Activated T-cell treated with anti-CD3 and anti-CD28 coated beads for 24 hours (primary cell): ENCODE measurements at regions not wholly inside any gene's neighbourhood (a gene's known extent, or its start where the extent isn't known, plus 50 kb on each side); places are given as distances from the start of the nearest gene placed in this dataset.

Experiments
- DNase-seq: peaks from one replicate; pipeline ENCODE4 v3.0.0-alpha.2; 2020; ENCODE audit warnings: low read depth

DNA sequence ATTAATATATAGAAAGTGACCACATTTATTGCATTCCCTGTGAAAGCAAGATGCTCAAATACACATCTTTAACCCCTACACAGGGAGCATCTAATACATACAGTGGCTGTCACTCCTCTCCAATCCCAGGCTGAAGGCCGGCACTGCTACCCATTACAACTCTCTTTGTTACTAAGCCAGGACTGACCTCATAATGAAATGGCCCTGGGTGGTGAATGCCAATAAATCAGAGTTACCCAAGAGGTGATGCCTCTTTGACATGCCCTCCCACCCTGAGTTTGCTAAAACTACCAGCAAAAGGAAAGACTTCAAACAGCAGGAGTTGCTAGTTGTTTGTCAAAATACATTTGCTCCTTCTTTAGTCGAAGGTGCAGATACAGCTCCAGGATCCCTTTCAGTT, 214.2 kb downstream of the FOXA2 start:
- DNase-seq = no peak

- DNase-seq = no peak
These were observed 215.3 kb downstream of the FOXA2 start for GRCh38 chr20:22369100-22369499.

DNA sequence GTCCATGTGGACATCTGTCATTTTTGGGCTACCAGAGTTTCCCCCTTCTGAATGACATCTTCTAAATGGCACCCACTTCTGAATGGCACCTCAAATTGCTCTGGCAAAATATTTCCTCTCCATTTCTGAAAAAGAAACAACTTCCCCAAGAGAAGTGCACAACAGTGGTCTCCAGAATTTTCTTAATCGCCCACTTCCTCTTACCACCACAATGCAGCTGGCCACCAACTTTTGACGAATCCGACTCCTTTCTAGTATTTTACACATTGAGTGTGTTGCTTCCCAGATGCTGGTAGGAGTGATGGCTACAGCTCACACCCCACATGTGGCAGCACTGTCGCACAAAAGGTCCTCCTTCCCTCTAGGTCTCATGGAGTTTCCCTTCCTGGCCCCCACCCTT, 216.1 kb downstream of the FOXA2 start:
- DNase-seq = no peak

DNA sequence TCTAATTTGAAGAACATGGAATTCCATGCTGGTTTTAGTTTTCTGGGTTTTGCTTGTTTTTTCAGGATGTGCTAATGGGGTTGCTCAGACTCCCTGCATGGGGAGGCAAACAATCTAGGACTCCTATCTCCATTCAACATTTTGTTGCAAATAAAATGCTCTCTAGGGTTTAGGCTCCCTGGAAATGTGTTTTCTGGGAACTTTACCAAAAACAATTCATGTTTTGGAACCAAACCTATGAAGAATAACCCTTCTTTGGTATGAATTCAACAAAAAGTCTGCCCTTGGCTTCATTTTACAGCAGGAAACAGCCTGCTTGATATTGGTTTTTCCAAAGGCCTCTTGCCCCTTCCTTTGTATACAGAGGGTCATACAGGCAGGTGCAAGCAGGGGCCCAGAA, 217.7 kb downstream of the FOXA2 start:
- no peak for DNase-seq

GRCh38 chr20:22354647-22355046, 229.7 kb downstream of the FOXA2 start:
- DNase-seq = no peak

DNA sequence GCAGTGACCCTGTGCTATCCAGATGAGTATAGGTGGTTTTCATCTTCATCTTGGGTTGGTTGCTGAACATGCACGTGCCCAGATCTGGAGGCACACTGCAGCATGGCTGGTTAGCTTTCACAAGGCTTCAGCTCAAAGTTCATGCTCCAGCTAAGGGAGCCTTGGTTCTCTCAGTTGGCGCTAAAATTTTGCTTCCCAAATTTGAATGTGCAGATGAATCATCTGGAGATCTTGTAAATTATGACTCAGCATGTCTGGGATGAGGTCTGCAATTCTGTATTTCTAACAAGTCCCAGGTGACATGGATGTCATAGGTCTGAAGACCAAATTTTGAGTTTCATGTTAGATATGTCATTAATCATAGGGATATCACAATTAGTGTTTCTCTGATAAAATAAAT, 230.8 kb downstream of the FOXA2 start:
- DNase-seq = no peak

DNA sequence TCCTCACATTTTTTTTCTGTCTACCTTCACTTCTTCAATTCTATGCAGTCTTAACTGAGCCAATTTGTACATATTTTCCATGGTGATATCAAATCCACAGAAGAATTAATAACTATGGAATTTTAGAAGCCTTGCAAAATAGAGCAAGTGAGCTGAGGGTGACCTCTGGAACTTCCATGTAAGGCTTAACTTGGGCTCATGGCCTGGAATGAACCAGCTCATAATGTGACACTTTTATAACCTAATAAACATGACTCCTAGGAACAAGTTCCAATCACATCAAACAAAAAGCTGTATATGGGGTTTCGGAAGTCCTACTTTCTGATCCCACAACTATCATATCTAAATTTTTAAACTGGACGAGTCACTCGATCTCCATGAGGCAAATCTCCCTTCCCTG, 232.4 kb downstream of the FOXA2 start:
- DNase-seq = no peak

- DNase-seq = no peak
These were observed 233.7 kb downstream of the FOXA2 start for GRCh38 chr20:22350624-22351023.

GRCh38 chr20:22348010-22348409, 236.4 kb downstream of the FOXA2 start:
- no peak for DNase-seq

GRCh38 chr20:22346716-22347115, 237.7 kb downstream of the FOXA2 start:
- DNase-seq = no peak

DNA sequence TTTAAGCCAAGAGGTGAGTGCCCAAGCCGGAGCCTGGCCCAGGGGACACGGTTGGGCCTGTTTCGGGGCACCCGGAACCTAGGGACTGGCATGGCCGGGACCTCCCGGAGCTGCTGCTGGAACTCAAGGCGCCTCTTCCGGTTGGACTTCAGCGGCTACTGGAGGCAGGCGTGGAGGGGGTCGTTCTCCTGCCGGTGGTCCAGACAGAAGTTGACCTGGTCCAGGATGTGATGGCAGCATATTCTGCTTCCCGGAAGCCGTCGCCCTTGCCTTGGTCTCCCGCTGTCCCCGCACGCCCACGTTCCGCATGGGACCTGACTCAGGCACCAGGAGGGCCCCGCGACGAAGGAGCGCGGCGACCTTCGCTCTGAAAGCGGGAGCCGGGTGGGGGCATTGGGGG, 240.8 kb downstream of the FOXA2 start:
- no peak for DNase-seq

GRCh38 chr20:22342410-22342809, 242.0 kb downstream of the FOXA2 start:
- no peak for DNase-seq

- no peak for DNase-seq
These were observed 242.9 kb downstream of the FOXA2 start for GRCh38 chr20:22341508-22341907.

DNA sequence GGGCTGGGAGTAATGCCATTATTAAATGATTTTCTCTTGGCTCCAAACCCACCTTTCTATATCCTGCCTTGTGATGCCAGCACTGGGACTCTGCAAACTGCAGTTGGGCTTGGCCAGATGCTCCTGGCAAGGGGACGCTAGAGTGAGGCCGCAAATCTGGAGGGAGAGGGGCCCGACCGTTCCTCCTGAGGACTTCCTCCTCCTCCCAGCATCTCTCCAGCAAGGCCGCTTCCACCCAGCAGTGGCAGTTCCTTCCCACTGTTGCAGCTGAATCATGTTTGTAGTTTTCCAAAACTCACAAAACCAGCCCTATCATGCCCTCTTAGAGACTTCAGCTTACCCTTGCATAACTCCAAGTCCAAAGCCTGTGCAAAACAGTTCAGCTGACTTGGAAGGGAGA, 244.4 kb downstream of the FOXA2 start:
- DNase-seq = no peak

GRCh38 chr20:22339091-22339881, 245.1 kb downstream of the FOXA2 start:
- DNase-seq = no peak

GRCh38 chr20:22338140-22338708, 246.1 kb downstream of the FOXA2 start:
- DNase-seq = no peak

GRCh38 chr20:22335210-22335609, 249.2 kb downstream of the FOXA2 start:
- no peak for DNase-seq

- peak; percentile 8 for DNase-seq
These were observed 250.4 kb downstream of the FOXA2 start for GRCh38 chr20:22333885-22334545.

- DNase-seq = no peak
These were observed 259.9 kb downstream of the FOXA2 start for GRCh38 chr20:22324505-22324904.

DNA sequence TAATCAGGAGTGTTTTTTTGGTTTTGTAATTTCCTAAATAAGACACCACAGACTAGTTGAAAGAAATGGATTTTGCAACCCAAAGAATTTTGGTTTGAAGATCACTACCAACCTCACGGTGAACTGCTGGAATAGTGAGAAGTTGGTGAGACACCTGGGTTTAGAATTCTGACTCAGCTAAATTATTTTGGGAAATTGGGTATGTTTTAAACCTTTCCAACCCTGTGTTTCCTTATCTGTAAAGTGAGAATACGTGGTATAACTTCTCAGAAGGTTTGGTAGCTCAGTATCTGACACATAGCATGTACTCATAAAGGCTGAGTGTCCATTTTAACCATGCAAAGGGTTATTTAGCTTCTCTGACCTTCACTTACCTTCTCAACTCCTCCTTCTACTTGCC, 261.9 kb downstream of the FOXA2 start:
- no peak for DNase-seq

GRCh38 chr20:22321191-22321590, 263.2 kb downstream of the FOXA2 start:
- no peak for DNase-seq

- DNase-seq = no peak
These were observed 264.0 kb downstream of the FOXA2 start for GRCh38 chr20:22320245-22320915.

DNA sequence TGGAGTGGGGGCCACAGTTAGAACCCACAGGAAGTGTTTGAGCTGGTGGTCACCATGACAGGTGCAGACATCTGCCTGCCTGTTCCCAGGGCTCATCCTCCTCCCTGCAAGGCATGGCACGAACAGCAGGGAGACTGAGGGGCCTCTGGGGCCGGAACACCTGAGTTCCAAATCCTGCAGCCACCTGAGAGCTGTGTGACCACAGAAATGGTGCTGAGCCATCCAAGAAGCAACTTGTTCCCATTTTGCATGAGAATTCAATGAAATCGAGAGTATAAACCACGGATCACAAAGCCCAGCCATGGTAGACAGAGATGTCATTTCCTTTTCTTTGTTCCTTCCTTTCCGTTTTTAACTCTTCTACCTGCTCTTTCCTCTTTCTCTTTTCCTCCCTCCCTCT, 268.6 kb downstream of the FOXA2 start:
- no peak for DNase-seq
